CD4-positive, CD25-positive, alpha-beta regulatory T cell (primary cell): ENCODE measurements at regions not wholly inside any gene's neighbourhood (a gene's known extent, or its start where the extent isn't known, plus 50 kb on each side); places are given as distances from the start of the nearest gene placed in this dataset.

Experiments
- ATAC-seq, 2 donors: fragments of 150-1000 bp; cut with Tn5 transposase; one replicate each; pipeline ENCODE4 v1.10.0; 2021; ENCODE audit warnings: low read depth in 2 of 2, moderate number of reproducible peaks in 2 of 2, moderate library complexity in 1 of 2
- DNase-seq, 3 donors: peaks; one replicate each; pipeline versions ENCODE4 v3.0.0 to v3.0.0-alpha.2; 2012 to 2022; ENCODE audit warnings: mixed read lengths in 1 of 3
- H3K27ac ChIP-seq: one replicate; pipeline ENCODE4 v1.7.0; 2013; ENCODE audit warnings: mild to moderate bottlenecking, low read length; ENCODE audit not compliant: insufficient read depth, poor library complexity, severe bottlenecking
- H3K27me3 ChIP-seq: one replicate; pipeline ENCODE4 v1.7.0; 2013; ENCODE audit warnings: low read length; ENCODE audit not compliant: control insufficient read depth, insufficient read depth
- H3K36me3 ChIP-seq: one replicate; pipeline ENCODE4 v1.7.0; 2013; ENCODE audit warnings: mild to moderate bottlenecking, low read length, moderate library complexity; ENCODE audit not compliant: control insufficient read depth, insufficient read depth
- H3K4me1 ChIP-seq: 2 replicates; pipeline ENCODE4 v1.7.0; 2013; ENCODE audit warnings: mild to moderate bottlenecking, low read length; ENCODE audit not compliant: insufficient read depth, control insufficient read depth, poor library complexity, severe bottlenecking
- H3K4me3 ChIP-seq: one replicate; pipeline ENCODE4 v1.7.0; 2013; ENCODE audit warnings: low read depth, mild to moderate bottlenecking, low read length, moderate library complexity
- H3K9me3 ChIP-seq, 2 experiments: 1 replicate in 1 of 2; 2 replicates in 1 of 2; pipeline ENCODE4 v1.7.0; 2013; ENCODE audit warnings: low read length in 2 of 2, mild to moderate bottlenecking in 1 of 2, moderate library complexity in 1 of 2; ENCODE audit not compliant: control insufficient read depth in 2 of 2
- H3K27ac Mint-ChIP-seq, 3 donors: one replicate each; pipeline ENCODE4 v1.8.0; 2020 to 2022; ENCODE audit warnings: mild to moderate bottlenecking in 3 of 3, mixed read lengths in 3 of 3, moderate library complexity in 2 of 3
- H3K27me3 Mint-ChIP-seq: one replicate; pipeline ENCODE4 v1.8.0; 2022; ENCODE audit warnings: mild to moderate bottlenecking, mixed read lengths
- H3K36me3 Mint-ChIP-seq: one replicate; pipeline ENCODE4 v1.8.0; 2020; ENCODE audit warnings: mixed read lengths
- H3K4me1 Mint-ChIP-seq, 4 donors: one replicate each; pipeline ENCODE4 v1.8.0; 2020 to 2022; ENCODE audit warnings: mixed read lengths in 4 of 4, mild to moderate bottlenecking in 1 of 4
- H3K4me3 Mint-ChIP-seq, 4 donors: one replicate each; pipeline ENCODE4 v1.8.0; 2020 to 2022; ENCODE audit warnings: mild to moderate bottlenecking in 4 of 4, mixed read lengths in 4 of 4, moderate library complexity in 3 of 4
- H3K9me3 Mint-ChIP-seq, 7 donors: one replicate each; pipeline ENCODE4 v1.8.0; 2020 to 2022; ENCODE audit warnings: mixed read lengths in 7 of 7, mild to moderate bottlenecking in 3 of 7, moderate library complexity in 2 of 7

- H3K27me3 Mint-ChIP-seq: peaks cover 20% of the 10 kb centered on the region
These were observed 50.8 kb upstream of the ELF5 start for GRCh38 chr11:34564406-34564805.

DNA sequence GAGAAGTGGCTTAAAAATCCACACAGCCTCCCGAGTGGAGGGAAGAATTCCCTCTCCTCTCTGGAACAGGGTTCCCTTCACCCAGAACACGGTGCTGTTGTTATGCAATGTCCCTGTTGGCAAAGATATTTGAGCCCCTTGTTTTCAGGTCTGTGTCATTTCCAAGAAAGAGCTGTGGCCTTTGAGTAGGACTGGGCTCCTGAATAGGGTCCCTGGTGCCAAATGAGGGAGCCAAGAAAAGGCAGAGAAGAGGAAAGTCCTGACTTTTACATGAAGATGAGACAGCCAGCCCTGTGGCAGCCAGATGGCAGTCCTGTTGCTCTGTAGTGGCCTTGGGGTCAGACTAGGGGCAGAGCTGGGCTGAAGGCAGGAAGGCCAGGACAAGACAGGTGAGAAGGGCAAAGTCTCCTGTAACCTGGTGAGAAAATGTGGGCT is 51.2 kb upstream of the ELF5 start:
- H3K27me3 Mint-ChIP-seq: peaks cover 20% of the 10 kb centered on the region
- H3K9me3 ChIP-seq: no peaks in the 10 kb centered on the region
- DNase-seq (no peak), ATAC-seq (no peak)
- H3K27ac ChIP-seq: no peak overlapping the region
- H3K4me1 ChIP-seq: no peaks in the 10 kb centered on the region
- H3K27ac Mint-ChIP-seq: no peak overlapping the region
- H3K4me3 Mint-ChIP-seq: no peak overlapping the region
- H3K27me3 ChIP-seq: peaks cover 7% of the 10 kb centered on the region
- H3K36me3 ChIP-seq: no peaks in the 10 kb centered on the region
- peaks cover 0 to 2% (median 0%) of the 10 kb centered on the region in 7 donors for H3K9me3 Mint-ChIP-seq
- H3K36me3 Mint-ChIP-seq: no peaks in the 10 kb centered on the region
- H3K4me3 ChIP-seq: no peak overlapping the region
- H3K4me1 Mint-ChIP-seq: no peaks in the 10 kb centered on the region

More at GRCh38 chr11:34564406-34564805, 50.8 kb upstream of the ELF5 start:
- no peaks in the 10 kb centered on the region for H3K36me3 Mint-ChIP-seq
- ATAC-seq (no peak), DNase-seq (no peak)
- Histone ChIP-seq H3K27me3 (peaks cover 7% of the 10 kb centered on the region), H3K9me3 (no peaks in the 10 kb centered on the region), H3K27ac (no peak overlapping the region), H3K4me1 (no peaks in the 10 kb centered on the region), H3K36me3 (no peaks in the 10 kb centered on the region), H3K4me3 (no peak overlapping the region)
- no peaks in the 10 kb centered on the region for H3K4me1 Mint-ChIP-seq
- peaks cover 0 to 2% (median 0%) of the 10 kb centered on the region in 7 donors for H3K9me3 Mint-ChIP-seq
- no peak overlapping the region for H3K4me3 Mint-ChIP-seq
- H3K27ac Mint-ChIP-seq: no peak overlapping the region

GRCh38 chr11:34565417-34566207 is 52.0 kb upstream of the ELF5 start:
- Histone ChIP-seq H3K4me1 (no peaks in the 10 kb centered on the region), H3K27ac (no peak overlapping the region), H3K27me3 (peaks cover 5% of the 10 kb centered on the region), H3K4me3 (no peak overlapping the region), H3K9me3 (no peaks in the 10 kb centered on the region), H3K36me3 (no peaks in the 10 kb centered on the region)
- Mint-ChIP-seq H3K4me1 (no peaks in the 10 kb centered on the region), H3K4me3 (no peak overlapping the region), H3K27me3 (peaks cover 17% of the 10 kb centered on the region), H3K9me3 (peaks cover 0 to 2% (median 0%) of the 10 kb centered on the region in 7 donors), H3K36me3 (no peaks in the 10 kb centered on the region), H3K27ac (no peak overlapping the region)
- ATAC-seq: no peak
- DNase-seq: peak in 1 of 3 donors; percentile 13

DNA sequence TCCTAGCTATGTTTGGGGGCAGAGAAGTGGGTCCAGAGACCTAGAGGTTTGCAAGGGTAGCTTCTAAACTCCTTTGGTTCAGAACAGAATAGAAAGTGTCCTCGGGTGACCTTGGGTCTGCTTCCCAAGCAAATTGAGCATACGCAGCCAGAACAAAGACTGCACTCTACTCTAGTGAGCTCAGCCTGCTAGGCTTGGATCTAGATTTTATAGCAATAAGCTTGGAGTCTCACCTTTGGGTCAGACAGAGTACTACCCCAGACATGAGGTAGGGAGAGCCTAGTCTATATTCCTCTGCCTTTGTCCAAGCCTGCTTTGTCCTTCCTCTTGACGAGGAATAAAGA is 52.6 kb upstream of the ELF5 start:
- H3K4me1 ChIP-seq: no peaks in the 10 kb centered on the region
- Mint-ChIP-seq H3K27ac (no peak overlapping the region), H3K4me1 (no peaks in the 10 kb centered on the region), H3K36me3 (no peaks in the 10 kb centered on the region), H3K9me3 (peaks cover 0 to 1% (median 0%) of the 10 kb centered on the region in 7 donors), H3K4me3 (no peak overlapping the region), H3K27me3 (peaks cover 11% of the 10 kb centered on the region)
- H3K27ac ChIP-seq: no peak overlapping the region
- DNase-seq: no peak
- H3K27me3 ChIP-seq: peaks cover 5% of the 10 kb centered on the region
- H3K4me3 ChIP-seq: no peak overlapping the region
- H3K36me3 ChIP-seq: no peaks in the 10 kb centered on the region
- ATAC-seq: no peak
- no peaks in the 10 kb centered on the region for H3K9me3 ChIP-seq

- no peak overlapping the region for H3K4me3 ChIP-seq
- Mint-ChIP-seq H3K27ac (no peak overlapping the region), H3K4me1 (no peaks in the 10 kb centered on the region), H3K4me3 (no peak overlapping the region), H3K27me3 (peaks cover 8% of the 10 kb centered on the region), H3K9me3 (peaks cover 0 to 1% (median 0%) of the 10 kb centered on the region in 7 donors), H3K36me3 (no peaks in the 10 kb centered on the region)
- DNase-seq (no peak), ATAC-seq (no peak)
- H3K36me3 ChIP-seq: no peaks in the 10 kb centered on the region
- H3K27ac ChIP-seq: no peak overlapping the region
- peaks cover 3% of the 10 kb centered on the region for H3K27me3 ChIP-seq
- H3K4me1 ChIP-seq: no peaks in the 10 kb centered on the region
- H3K9me3 ChIP-seq: no peaks in the 10 kb centered on the region
These were observed 53.1 kb upstream of the ELF5 start for GRCh38 chr11:34566736-34567135.

- H3K4me1 ChIP-seq: no peaks in the 10 kb centered on the region
- H3K27me3 ChIP-seq: peaks cover 3% of the 10 kb centered on the region
- no peak overlapping the region for H3K4me3 Mint-ChIP-seq
- no peak for ATAC-seq
- H3K27ac ChIP-seq: no peak overlapping the region
- H3K9me3 ChIP-seq: no peaks in the 10 kb centered on the region
- no peak overlapping the region for H3K27ac Mint-ChIP-seq
- H3K36me3 ChIP-seq: no peaks in the 10 kb centered on the region
- no peaks in the 10 kb centered on the region for H3K4me1 Mint-ChIP-seq
- no peaks in the 10 kb centered on the region for H3K36me3 Mint-ChIP-seq
- no peaks in the 10 kb centered on the region for H3K9me3 Mint-ChIP-seq
- H3K4me3 ChIP-seq: no peak overlapping the region
- peaks cover 8% of the 10 kb centered on the region for H3K27me3 Mint-ChIP-seq
- DNase-seq: no peak
These were observed 53.2 kb upstream of the EHF start for GRCh38 chr11:34567733-34568132.

DNA sequence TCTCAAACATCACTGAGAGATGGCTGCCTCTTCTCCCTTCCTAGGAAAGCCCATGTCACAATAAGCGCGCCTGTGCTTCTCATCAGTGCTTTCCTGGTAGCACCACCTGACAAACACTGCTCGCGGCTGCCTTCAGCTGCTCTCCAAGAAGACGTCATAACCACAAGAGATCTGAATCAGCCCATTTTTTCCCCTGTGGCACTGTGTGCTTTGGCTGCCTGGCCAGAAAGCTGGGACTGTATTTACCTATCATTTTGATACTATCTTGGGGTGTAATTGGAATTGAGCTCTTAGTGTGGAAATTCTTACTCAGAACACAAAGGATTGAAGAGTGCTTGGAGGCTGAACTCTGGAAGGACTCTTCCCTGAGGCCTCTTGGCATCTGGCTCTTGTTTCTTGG is 50.3 kb upstream of the EHF start:
- Mint-ChIP-seq H3K27ac (no peak overlapping the region), H3K36me3 (no peaks in the 10 kb centered on the region), H3K4me3 (no peak overlapping the region), H3K27me3 (peaks cover 7% of the 10 kb centered on the region), H3K4me1 (no peaks in the 10 kb centered on the region), H3K9me3 (no peaks in the 10 kb centered on the region)
- DNase-seq (no peak), ATAC-seq (no peak)
- Histone ChIP-seq H3K9me3 (no peaks in the 10 kb centered on the region), H3K4me1 (no peaks in the 10 kb centered on the region), H3K27me3 (peaks cover 9% of the 10 kb centered on the region), H3K4me3 (no peak overlapping the region), H3K36me3 (no peaks in the 10 kb centered on the region), H3K27ac (no peak overlapping the region)
